GM23338 (cell line): ENCODE measurements at regions not wholly inside any gene's neighbourhood (a gene's known extent, or its start where the extent isn't known, plus 50 kb on each side); places are given as distances from the start of the nearest gene placed in this dataset.

Experiments
- ATAC-seq: fragments of 200-7000 bp; cut with Tn5 transposase; 3 replicates; pipeline ENCODE4 v1.9.1; 2020
- DNase-seq: peaks from one replicate; pipeline ENCODE4 v3.0.0-alpha.2; 2015; ENCODE audit warnings: low spot score
- H2AFZ ChIP-seq: fragments of 200-600 bp; sonication (generic); 2 replicates; pipeline ENCODE4 v1.8.0; 2016; ENCODE audit warnings: antibody characterized with exemption, mild to moderate bottlenecking, moderate library complexity
- H3F3A ChIP-seq: fragments of 200-600 bp; sonication (generic); replicated peaks from 2 replicates; pipeline ENCODE4 v1.8.0; 2017; ENCODE audit warnings: antibody characterized with exemption, mixed run types, low read depth
- H3K27ac ChIP-seq: fragments of 200-600 bp; sonication (generic); 2 replicates; pipeline ENCODE4 v1.6.1; 2016; ENCODE audit warnings: low read depth
- H3K27me3 ChIP-seq: fragments of 200-600 bp; sonication (generic); 2 replicates; pipeline ENCODE4 v1.8.0; 2016; ENCODE audit warnings: mild to moderate bottlenecking, mixed run types, moderate library complexity; ENCODE audit not compliant: insufficient read depth
- H3K36me3 ChIP-seq: fragments of 200-600 bp; sonication (generic); 2 replicates; pipeline ENCODE4 v1.8.0; 2016; ENCODE audit warnings: mild to moderate bottlenecking; ENCODE audit not compliant: insufficient read depth
- H3K4me1 ChIP-seq: fragments of 200-600 bp; sonication (generic); 2 replicates; pipeline ENCODE4 v1.8.0; 2016; ENCODE audit warnings: mild to moderate bottlenecking, moderate library complexity; ENCODE audit not compliant: insufficient read depth
- H3K4me2 ChIP-seq: fragments of 200-600 bp; sonication (generic); 2 replicates; pipeline ENCODE4 v1.7.1; 2017; ENCODE audit warnings: mixed run types
- H3K4me3 ChIP-seq: fragments of 200-600 bp; sonication (generic); 2 replicates; pipeline ENCODE4 v1.6.1; 2016; ENCODE audit warnings: mixed run types
- H3K79me2 ChIP-seq: fragments of 200-600 bp; sonication (generic); replicated peaks from 2 replicates; pipeline ENCODE4 v1.8.0; 2017; ENCODE audit warnings: mild to moderate bottlenecking; ENCODE audit not compliant: insufficient read depth
- H3K9me2 ChIP-seq: fragments of 200-600 bp; sonication (generic); 2 replicates; pipeline ENCODE4 v1.8.0; 2017; ENCODE audit not compliant: insufficient read depth
- H4K20me1 ChIP-seq: fragments of 200-600 bp; sonication (generic); replicated peaks from 2 replicates; pipeline ENCODE4 v1.8.0; 2017; ENCODE audit warnings: mild to moderate bottlenecking; ENCODE audit not compliant: insufficient read depth
- H3K27ac Mint-ChIP-seq: 2 replicates; pipeline ENCODE4 v1.8.0; 2020; ENCODE audit warnings: inconsistent platforms, mild to moderate bottlenecking, moderate library complexity, mixed read lengths
- H3K27me3 Mint-ChIP-seq: 3 replicates; pipeline ENCODE4 v1.8.0; 2022; ENCODE audit warnings: low read depth, mild to moderate bottlenecking, moderate library complexity, mixed read lengths, inconsistent platforms; ENCODE audit not compliant: insufficient read depth, poor library complexity
- H3K36me3 Mint-ChIP-seq: 3 replicates; pipeline ENCODE4 v1.8.0; 2021; ENCODE audit warnings: low read depth, mild to moderate bottlenecking, inconsistent platforms, moderate library complexity, mixed read lengths
- H3K4me1 Mint-ChIP-seq: 3 replicates; pipeline ENCODE4 v1.8.0; 2020; ENCODE audit warnings: mild to moderate bottlenecking, inconsistent platforms, mixed read lengths
- H3K4me3 Mint-ChIP-seq: 3 replicates; pipeline ENCODE4 v1.8.0; 2021; ENCODE audit warnings: moderate library complexity, mild to moderate bottlenecking, inconsistent platforms, mixed read lengths
- H3K9me3 Mint-ChIP-seq: 3 replicates; pipeline ENCODE4 v1.8.0; 2020; ENCODE audit warnings: moderate library complexity, mild to moderate bottlenecking, inconsistent platforms, mixed read lengths
- CREB1 ChIP-seq: fragments of 250-450 bp; sonication (Bioruptor Pico); IDR thresholded peaks from 2 replicates; pipeline ENCODE4 v1.5.0; 2020; ENCODE audit warnings: low read depth, mild to moderate bottlenecking, moderate library complexity
- ETS1 ChIP-seq: IDR thresholded peaks from 2 replicates; pipeline ENCODE4 v1.6.1; 2016; ENCODE audit warnings: antibody characterized with exemption
- EZH2phosphoT487 ChIP-seq: fragments of 200-600 bp; sonication (generic); IDR thresholded peaks from one replicate; pipeline ENCODE4 v1.8.1; 2018; ENCODE audit warnings: antibody characterized with exemption; ENCODE audit not compliant: unreplicated experiment
- NANOG ChIP-seq: IDR thresholded peaks from 2 replicates; pipeline ENCODE4 v1.6.1; 2016; ENCODE audit warnings: antibody characterized with exemption, borderline replicate concordance
- POLR2AphosphoS5 ChIP-seq: IDR thresholded peaks from 2 replicates; pipeline ENCODE4 v1.6.1; 2016; ENCODE audit warnings: antibody characterized with exemption, low read depth
- STAT1 ChIP-seq: IDR thresholded peaks from one replicate; pipeline ENCODE4 v1.6.1; 2016; ENCODE audit warnings: antibody characterized with exemption; ENCODE audit not compliant: unreplicated experiment
- ZNF114 ChIP-seq: fragments of 250-450 bp; sonication (Bioruptor Pico); IDR thresholded peaks from 2 replicates; pipeline ENCODE4 v1.5.0; 2020; ENCODE audit warnings: mild to moderate bottlenecking, moderate library complexity
- ZNF331 ChIP-seq: fragments of 250-450 bp; sonication (Bioruptor Pico); IDR thresholded peaks from 2 replicates; pipeline ENCODE4 v1.5.0; 2020; ENCODE audit warnings: low read depth, mild to moderate bottlenecking, moderate library complexity
- ZNF462 ChIP-seq: fragments of 250-450 bp; sonication (Bioruptor Pico); IDR thresholded peaks from 2 replicates; pipeline ENCODE4 v1.5.0; 2020; ENCODE audit warnings: mild to moderate bottlenecking, moderate library complexity

DNA sequence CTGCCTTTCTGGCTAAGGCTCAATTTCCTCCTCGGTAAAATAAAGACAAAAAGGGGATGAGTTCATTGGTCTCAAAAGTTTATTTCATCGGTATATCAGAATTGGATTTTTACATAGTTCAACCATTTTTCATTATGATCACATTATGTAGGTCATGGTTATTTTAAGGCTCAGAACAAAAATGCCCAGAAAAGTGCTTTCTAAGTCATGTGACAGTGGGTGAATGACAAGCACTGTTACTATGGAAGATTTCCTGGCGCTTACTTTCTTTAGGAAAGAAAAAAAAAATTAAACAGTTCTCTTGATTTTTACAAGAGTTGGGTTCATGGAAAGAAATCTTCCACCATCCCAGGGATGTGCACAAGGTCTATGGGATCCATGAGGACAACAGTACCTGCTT, 117.9 kb upstream of the CES5A start:
- H3K27ac Mint-ChIP-seq, result no peak overlapping the region
- no peaks in the 10 kb centered on the region for H3K36me3 ChIP-seq
- TF ChIP-seq NANOG, result no peak
- TF ChIP-seq STAT1, result no peak
- TF ChIP-seq ZNF114 (CRISPR knock-in tag), result no peak
- TF ChIP-seq POLR2AphosphoS5, result no peak
- TF ChIP-seq ZNF462 (CRISPR knock-in tag), result no peak
- no peak for TF ChIP-seq ZNF331 (CRISPR knock-in tag)
- TF ChIP-seq ETS1, result no peak
- TF ChIP-seq EZH2phosphoT487, result no peak
- TF ChIP-seq CREB1 (CRISPR knock-in tag), result no peak
- H4K20me1 ChIP-seq, result no peaks in the 10 kb centered on the region
- no peak overlapping the region for H2AFZ ChIP-seq
- DNase-seq (no peak), ATAC-seq (no peak)
- no peak overlapping the region for H3K4me3 ChIP-seq
- no peaks in the 10 kb centered on the region for H3K79me2 ChIP-seq
- no peak overlapping the region for H3K4me3 Mint-ChIP-seq
- no peaks in the 10 kb centered on the region for H3K4me1 Mint-ChIP-seq
- H3K27me3 Mint-ChIP-seq, result peaks cover 5% of the 10 kb centered on the region
- no peaks in the 10 kb centered on the region for H3F3A ChIP-seq
- H3K36me3 Mint-ChIP-seq, result peaks cover 12% of the 10 kb centered on the region; the same call in 2 of the 3 replicates
- H3K27me3 ChIP-seq, result no peaks in the 10 kb centered on the region
- peaks cover 9% of the 10 kb centered on the region for H3K9me2 ChIP-seq
- H3K4me1 ChIP-seq, result no peaks in the 10 kb centered on the region
- H3K27ac ChIP-seq, result no peak overlapping the region
- H3K4me2 ChIP-seq, result no peak overlapping the region
- H3K9me3 Mint-ChIP-seq, result peaks cover 16% of the 10 kb centered on the region; the same call in 2 of the 3 replicates
